Calu3 (cell line): ENCODE measurements at regions not wholly inside any gene's neighbourhood (a gene's known extent, or its start where the extent isn't known, plus 50 kb on each side); places are given as distances from the start of the nearest gene placed in this dataset.

Source experiments
- BruUV-seq: library from RNA; stranded (reverse); fragments of 400-500 nt; replicated peaks from 2 replicates; lab custom pipeline; 2021; lab: Mats Ljungman, UMichigan
- CTCF ChIA-PET: fragments of 300-600 bp; sonication (Branson Sonifier 250); formaldehyde crosslinking; loops from one replicate; lab custom pipeline; 2022; ENCODE audit warnings: antibody characterized with exemption; lab: Charles Lee
- DNase-seq: peaks from one replicate; pipeline ENCODE4 v3.0.0; 2022
- H3K27ac Mint-ChIP-seq: one replicate; pipeline ENCODE4 v1.8.0; 2022; ENCODE audit warnings: mixed read lengths; ENCODE audit not compliant: unreplicated experiment
- H3K27me3 Mint-ChIP-seq: one replicate; pipeline ENCODE4 v1.8.0; 2022; ENCODE audit warnings: mixed read lengths; ENCODE audit not compliant: unreplicated experiment
- H3K36me3 Mint-ChIP-seq: one replicate; pipeline ENCODE4 v1.8.0; 2022; ENCODE audit warnings: mild to moderate bottlenecking, moderate library complexity, mixed read lengths; ENCODE audit not compliant: insufficient read depth, unreplicated experiment
- H3K4me1 Mint-ChIP-seq: one replicate; pipeline ENCODE4 v1.8.0; 2022; ENCODE audit warnings: mild to moderate bottlenecking, low read depth, mixed read lengths; ENCODE audit not compliant: unreplicated experiment
- H3K4me3 Mint-ChIP-seq: one replicate; pipeline ENCODE4 v1.8.0; 2022; ENCODE audit warnings: mild to moderate bottlenecking, low read depth, moderate library complexity, mixed read lengths; ENCODE audit not compliant: unreplicated experiment
- H3K9me3 Mint-ChIP-seq: one replicate; pipeline ENCODE4 v1.8.0; 2022; ENCODE audit warnings: low read depth, mixed read lengths; ENCODE audit not compliant: unreplicated experiment
- CTCF ChIP-seq: fragments of 200-600 bp; IDR thresholded peaks from one replicate; pipeline ENCODE4 v1.8.0; 2022; ENCODE audit warnings: antibody characterized with exemption; ENCODE audit not compliant: unreplicated experiment
- intact Hi-C: fragments of 100-400 bp; cut with micrococcal nuclease; formaldehyde crosslinking; loops from one replicate; pipeline ENCODE4 v1.10.0; 2022; ENCODE audit not compliant: unreplicated experiment

GRCh38 chr5:60520451-60521227 is 179.3 kb downstream of the DEPDC1B start:
- TF ChIP-seq CTCF = no peak
- CTCF ChIA-PET = no interaction called here
- no peak overlapping the region for H3K4me3 Mint-ChIP-seq
- peaks cover 13% of the 10 kb centered on the region for H3K27me3 Mint-ChIP-seq
- no peaks in the 10 kb centered on the region for H3K36me3 Mint-ChIP-seq
- H3K9me3 Mint-ChIP-seq = no peaks in the 10 kb centered on the region
- no TSS peak for BruUV-seq
- no peak overlapping the region for H3K27ac Mint-ChIP-seq
- intact Hi-C loops = no loop called here
- no peaks in the 10 kb centered on the region for H3K4me1 Mint-ChIP-seq
- DNase-seq = no peak

- no peaks in the 10 kb centered on the region for H3K4me1 Mint-ChIP-seq
- DNase-seq = no peak
- CTCF ChIA-PET = no interaction called here
- no TSS peak for BruUV-seq
- H3K27ac Mint-ChIP-seq = no peak overlapping the region
- H3K9me3 Mint-ChIP-seq = no peaks in the 10 kb centered on the region
- intact Hi-C loops = no loop called here
- no peaks in the 10 kb centered on the region for H3K36me3 Mint-ChIP-seq
- no peak for TF ChIP-seq CTCF
- H3K27me3 Mint-ChIP-seq = peaks cover 13% of the 10 kb centered on the region
- no peak overlapping the region for H3K4me3 Mint-ChIP-seq
Measured at GRCh38 chr5:60519372-60519771, 180.6 kb downstream of the DEPDC1B start.

GRCh38 chr5:60517850-60518249 is 182.1 kb downstream of the DEPDC1B start:
- TF ChIP-seq CTCF = no peak
- Mint-ChIP-seq H3K9me3 (no peaks in the 10 kb centered on the region), H3K36me3 (no peaks in the 10 kb centered on the region), H3K4me1 (no peaks in the 10 kb centered on the region), H3K27me3 (peaks cover 13% of the 10 kb centered on the region), H3K4me3 (no peak overlapping the region), H3K27ac (no peak overlapping the region)
- intact Hi-C loops = no loop called here
- CTCF ChIA-PET = interaction anchor here (1.1 kb wide), 1 partner anchor 18 kb away, joined by 3 read pairs; no protein-coding TSS in a partner anchor
- no TSS peak for BruUV-seq
- no peak for DNase-seq

GRCh38 chr5:60517094-60517694 is 182.8 kb downstream of the DEPDC1B start:
- H3K27ac Mint-ChIP-seq = no peak overlapping the region

More at GRCh38 chr5:60517094-60517694, 182.8 kb downstream of the DEPDC1B start:
- CTCF ChIA-PET = interaction anchor here (1.1 kb wide), 1 partner anchor 18 kb away, joined by 3 read pairs; no protein-coding TSS in a partner anchor
- H3K36me3 Mint-ChIP-seq = no peaks in the 10 kb centered on the region
- H3K4me3 Mint-ChIP-seq = no peak overlapping the region
- H3K27me3 Mint-ChIP-seq = peaks cover 13% of the 10 kb centered on the region
- BruUV-seq = no TSS peak
- intact Hi-C loops = no loop called here
- no peak for DNase-seq
- TF ChIP-seq CTCF = no peak
- H3K9me3 Mint-ChIP-seq = no peaks in the 10 kb centered on the region
- no peaks in the 10 kb centered on the region for H3K4me1 Mint-ChIP-seq
